ENCODE measurements at regions not wholly inside any gene's neighbourhood (a gene's known extent, or its start where the extent isn't known, plus 50 kb on each side); places are given as distances from the start of the nearest gene placed in this dataset.
"Not testable (repeated sequence)": the region's sequence is repeated elsewhere in the genome, so short reads cannot be mapped to it uniquely, and the experiment has no call there.

- DNase-seq, result no peak
These were observed 97.6 kb upstream of the FOXN3 start for GRCh38 chr14:89514601-89515000.

DNA sequence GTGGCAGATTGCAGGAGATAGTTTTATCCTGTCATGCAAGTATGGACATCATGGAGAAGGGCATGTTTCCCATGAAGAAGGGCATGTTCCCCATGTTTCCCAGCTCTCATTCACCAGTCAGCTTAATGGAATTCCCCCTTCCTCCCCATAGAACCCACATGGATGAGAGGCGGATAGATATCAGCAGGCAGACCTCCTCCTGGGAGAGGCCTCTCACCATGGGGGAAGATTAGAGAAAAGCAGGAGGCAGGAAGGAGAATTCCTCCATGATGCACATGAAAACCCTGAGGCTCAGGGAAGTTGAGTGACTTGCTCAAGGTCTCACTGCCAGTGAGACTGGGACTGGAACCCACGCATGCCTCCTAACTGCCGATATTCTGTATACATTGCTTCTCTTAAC lies 92.9 kb upstream of the FOXN3 start:
- DNase-seq, result no peak

DNA sequence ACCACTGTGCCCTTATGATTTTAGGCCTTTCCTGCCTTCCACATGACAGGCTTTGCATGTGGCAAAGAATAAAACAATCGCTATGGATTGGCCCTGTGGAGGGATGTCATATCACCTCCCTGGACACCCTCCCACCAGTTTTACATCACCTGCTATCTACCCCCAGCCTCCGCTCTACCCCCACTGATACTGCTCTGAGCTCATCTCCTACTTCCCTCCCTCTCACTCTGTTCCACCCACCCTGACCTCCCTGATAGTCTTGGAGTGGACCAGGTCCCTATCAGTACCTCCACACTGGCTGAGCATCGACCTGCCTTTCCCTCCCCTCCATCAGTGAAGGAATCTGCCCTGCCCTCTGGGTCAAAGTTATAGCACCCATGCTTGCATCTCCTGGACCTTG lies 91.8 kb upstream of the FOXN3 start:
- no peak for DNase-seq

DNA sequence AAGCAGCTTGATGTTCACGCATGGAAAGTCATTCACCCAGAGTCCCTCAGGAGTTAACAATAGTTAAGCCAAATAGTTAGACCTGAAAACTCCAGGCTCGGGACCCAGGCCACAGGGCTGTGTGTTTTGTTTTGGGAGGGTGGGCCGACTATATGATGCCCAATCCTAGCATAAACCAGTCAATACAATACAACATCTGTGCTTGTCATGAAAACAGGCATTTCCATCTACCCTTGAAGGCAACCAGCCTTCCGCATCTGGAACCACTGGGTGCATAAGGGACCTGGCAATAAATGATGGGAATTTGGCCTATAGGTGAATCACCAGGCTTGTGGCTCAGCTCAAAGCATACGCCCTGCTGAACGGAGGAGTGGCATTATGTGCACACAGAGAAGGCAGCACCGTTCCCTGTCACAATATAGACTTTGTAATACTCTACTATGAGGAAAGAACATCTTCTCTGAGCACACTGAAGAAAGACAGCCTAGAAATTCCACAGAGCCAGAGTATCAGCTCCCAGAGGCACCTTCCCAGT lies 91.0 kb upstream of the FOXN3 start:
- no peak for DNase-seq

DNA sequence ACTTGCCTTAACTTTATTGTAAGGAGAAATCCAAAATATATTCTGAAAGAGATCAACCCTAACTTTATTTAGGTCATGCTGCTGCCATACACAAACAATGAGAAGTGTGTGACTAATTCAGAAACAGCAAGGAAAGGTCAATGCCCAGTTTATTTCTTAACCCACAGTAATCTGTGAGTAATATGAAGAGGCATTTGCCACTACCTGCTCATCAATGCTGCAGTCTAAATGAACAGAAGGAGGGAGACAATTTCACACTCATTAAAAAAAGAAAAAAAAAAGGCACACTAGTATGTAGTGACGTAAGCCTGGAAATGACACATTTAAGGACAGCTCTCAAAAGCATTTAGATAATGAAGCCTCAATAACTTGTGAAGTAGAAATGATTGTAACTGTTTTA lies 90.5 kb upstream of the FOXN3 start:
- no peak for DNase-seq

GRCh38 chr14:89506891-89507452 lies 89.9 kb upstream of the FOXN3 start:
- not testable (repeated sequence) for DNase-seq

DNA sequence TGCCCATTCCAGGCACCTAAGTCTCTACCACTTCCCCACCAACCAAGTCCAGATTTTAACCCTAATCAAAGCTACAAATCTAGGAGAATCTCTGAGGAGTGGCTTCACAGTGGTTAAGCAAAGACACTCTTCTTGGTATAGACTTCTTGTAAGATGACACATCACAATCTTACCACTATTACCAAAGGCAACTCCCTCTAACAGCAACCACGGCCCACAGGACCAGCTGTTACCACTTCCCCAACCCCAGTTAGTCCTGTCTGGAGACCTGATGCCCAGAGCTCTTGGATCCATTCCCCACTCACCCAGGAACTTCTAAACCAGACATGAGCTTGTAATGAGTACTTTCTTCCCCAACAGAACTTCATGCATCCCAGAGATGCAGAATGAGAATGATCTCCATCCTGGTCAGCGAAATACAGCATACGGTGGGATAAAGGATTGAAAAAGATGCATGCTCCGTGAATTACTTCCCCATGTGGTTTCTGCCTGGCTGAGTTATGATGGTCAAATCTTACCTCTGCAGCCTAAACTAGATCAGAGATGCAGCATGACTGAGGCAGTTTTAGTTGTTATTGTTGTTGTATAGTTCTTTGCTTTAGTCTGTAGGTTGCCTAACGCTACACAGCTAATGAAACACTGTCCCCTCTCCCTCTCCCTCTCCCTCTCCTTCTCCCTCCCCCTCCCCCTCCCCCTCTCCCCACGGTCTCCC lies 87.7 kb upstream of the FOXN3 start:
- no peak for DNase-seq

DNA sequence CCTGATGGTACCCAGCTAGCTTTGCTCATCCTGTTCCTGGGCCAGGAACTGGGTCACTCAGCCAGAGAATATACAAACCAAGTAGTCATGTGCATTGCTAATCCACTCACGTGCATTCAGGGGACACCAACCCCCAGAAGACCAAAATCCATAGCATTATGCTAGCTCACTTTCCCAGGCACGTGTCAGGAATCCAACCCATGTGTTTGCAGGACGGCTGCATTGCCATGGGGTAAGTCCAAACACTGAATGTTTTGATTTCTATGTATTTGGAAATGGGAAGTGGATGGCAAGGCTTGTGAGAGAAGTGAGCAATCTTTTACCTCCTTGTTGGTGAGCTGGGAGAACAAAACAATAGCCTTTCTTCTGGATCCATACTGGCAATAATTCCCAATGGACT lies 87.1 kb upstream of the FOXN3 start:
- no peak for DNase-seq

DNA sequence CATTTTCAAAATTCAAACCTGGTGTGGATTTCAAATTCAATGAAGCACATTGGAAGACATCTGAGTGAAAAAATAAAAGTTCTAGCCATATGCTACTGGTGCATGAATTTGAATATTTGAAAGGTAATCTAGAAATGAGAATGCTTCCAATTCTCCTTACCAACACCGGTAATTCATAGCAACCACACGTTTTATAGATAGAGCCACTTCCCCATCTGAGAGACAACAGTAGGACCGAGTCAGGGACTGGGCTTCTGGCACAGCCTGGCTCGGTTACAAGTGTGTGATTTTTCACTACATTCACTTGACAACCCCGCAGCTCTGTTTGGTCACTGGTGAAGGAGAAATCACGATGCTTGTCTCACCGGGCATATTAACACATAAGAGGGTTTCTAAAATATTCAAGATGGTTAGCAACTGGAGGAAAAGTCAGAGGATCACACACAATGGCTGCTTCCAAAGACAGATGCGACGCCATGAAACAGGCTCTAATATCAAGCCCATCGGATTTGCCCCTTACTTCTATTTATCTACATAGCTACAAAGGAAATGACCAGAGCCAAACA lies 86.5 kb upstream of the FOXN3 start:
- no peak for DNase-seq

GRCh38 chr14:89502966-89503365 lies 85.9 kb upstream of the FOXN3 start:
- DNase-seq, result no peak

DNA sequence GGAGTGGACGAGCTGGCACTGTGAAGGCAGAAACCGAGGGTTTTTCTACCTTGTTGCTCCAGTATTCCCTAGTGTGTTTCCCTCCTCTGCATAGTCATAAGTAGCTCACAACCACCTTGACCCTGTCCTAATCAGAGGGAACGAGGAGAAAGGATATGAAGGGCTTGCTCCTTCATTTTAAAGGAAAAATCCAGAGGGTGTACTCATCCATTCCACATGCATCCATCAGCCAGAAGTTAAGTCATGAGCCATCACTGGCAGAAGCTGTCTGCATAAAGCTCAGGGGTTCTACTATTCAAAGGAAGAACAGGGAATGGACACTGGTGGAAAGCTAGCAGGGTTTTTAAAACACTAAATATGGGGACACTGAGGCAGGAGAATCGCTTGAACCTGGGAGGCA lies 84.3 kb upstream of the FOXN3 start:
- no peak for DNase-seq

- no peak for DNase-seq
These were observed 83.3 kb upstream of the FOXN3 start for GRCh38 chr14:89500303-89500702.

DNA sequence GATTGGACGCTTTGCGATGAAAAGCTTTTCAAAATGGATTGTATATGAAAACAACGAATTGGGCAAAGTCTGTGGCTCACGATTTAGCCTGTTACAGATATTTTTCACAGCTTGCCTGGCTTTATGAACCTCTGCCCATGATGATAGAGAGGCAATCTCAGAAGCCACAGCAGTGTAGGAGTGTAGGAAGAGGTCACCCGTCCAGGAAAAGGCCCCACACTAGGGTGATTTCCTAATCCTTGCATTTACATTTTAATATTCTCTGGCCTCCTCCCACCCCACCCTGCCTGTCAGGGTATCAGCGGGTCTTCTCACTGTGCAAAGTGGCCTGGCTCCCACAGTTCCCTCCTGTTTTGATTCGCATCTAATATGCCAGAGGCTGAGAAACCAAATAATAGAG lies 81.8 kb upstream of the FOXN3 start:
- no peak for DNase-seq

- no peak for DNase-seq
These were observed 78.7 kb upstream of the FOXN3 start for GRCh38 chr14:89495718-89496117.

GRCh38 chr14:89493877-89494634 lies 77.0 kb upstream of the FOXN3 start:
- no peak for DNase-seq

DNA sequence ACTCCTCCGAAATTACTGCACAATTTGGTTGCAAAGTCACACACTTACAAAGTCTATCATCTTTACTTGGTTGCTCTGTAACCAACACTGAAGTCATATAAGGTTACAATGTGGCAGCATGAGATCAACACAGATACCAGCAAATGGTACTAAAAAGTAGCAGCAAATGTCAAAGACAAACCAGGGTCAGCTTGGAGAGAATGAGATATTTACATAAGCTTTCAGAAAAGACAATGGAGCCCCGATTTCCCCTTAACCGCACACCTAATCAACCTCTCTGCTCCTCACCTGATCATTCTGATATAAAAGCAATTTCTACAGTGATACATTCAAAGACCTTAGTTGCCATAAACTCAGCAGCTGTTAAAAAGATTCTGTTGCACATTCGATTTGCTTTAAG lies 76.4 kb upstream of the FOXN3 start:
- no peak for DNase-seq

- DNase-seq, result no peak
These were observed 74.8 kb upstream of the FOXN3 start for GRCh38 chr14:89491711-89492381.

- no peak for DNase-seq
These were observed 73.4 kb upstream of the FOXN3 start for GRCh38 chr14:89490466-89490865.

DNA sequence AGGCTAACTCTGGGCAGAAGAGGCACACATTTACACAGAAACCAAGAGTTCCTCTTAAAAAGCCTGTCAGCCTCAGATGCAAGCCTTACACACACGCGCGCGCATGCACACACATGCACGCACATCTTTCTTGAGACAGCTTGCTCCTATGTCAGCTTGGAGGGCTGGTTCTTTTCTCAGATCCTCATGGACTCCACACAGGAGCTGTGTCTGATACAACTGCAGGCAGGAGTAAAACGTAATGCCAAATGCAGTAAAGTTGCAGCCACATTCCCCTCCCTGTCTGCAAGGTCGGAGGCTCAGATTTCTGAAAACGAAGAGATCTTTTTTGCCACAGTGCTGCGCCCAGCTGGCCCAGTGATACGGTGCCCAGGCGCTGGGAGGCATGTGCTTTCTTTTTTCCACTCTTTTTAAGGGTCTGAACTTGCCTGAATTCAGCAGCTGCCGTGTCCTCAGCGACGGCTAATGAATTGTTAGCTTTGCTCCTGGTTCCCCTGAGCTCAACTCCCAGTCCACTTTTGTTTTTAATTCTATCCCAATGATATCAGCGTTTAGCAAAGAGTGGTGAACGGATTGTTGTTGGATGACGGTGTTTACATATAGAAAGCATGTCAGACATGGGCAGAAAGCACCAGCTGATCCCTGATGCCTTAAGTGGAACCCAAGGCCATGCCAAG lies 72.9 kb upstream of the FOXN3 start:
- DNase-seq, result no peak

DNA sequence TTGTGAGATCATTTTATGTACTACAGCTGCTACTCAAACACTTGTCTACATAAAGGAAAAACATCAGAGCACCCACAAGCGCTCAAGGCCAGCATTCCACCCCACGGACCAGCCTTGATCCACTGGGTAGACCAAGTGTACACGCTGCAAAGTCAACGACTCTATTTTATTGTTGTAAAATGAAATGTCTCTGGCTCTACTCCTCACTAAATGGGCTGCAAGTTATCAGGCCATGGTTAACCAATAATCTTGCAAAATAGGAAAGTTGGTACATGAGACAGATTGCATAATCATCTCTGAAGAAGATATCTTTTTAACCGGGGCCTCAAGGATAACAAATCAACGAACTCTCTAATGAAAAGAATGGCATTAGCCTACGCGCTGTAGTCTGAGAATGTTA lies 69.9 kb upstream of the FOXN3 start:
- DNase-seq, result no peak

GRCh38 chr14:89486505-89486904 lies 69.5 kb upstream of the FOXN3 start:
- no peak for DNase-seq

DNA sequence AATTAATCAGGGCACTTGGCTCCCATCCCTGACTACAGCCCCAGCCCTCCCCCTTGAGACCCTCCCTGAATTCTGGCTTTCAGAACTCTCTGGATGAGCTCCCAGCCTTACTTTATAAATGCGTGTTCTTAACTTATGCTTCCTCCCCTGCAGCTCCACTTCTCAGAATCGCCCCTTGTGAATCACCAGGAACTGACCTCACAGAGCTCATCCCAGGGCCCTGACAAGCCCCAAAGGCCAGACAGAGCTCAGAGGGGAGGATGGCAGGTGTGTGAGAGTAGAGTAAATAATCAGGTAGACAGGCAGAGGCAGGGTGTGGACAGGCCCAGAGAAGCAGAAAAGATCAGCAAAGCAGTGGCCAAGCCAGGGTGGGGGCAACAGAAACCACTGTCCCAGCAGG lies 68.2 kb upstream of the FOXN3 start:
- DNase-seq, result no peak
